ENCODE measurements at regions not wholly inside any gene's neighbourhood (a gene's known extent, or its start where the extent isn't known, plus 50 kb on each side); places are given as distances from the start of the nearest gene placed in this dataset.

GRCh38 chr6:21823371-21823770 is 229.8 kb downstream of the SOX4 start:
- Histone ChIP-seq H3K4me3 (no peak overlapping the region), H3K27ac (no peak overlapping the region), H3K4me1 (replicated peaks in 1 of 2) (peaks cover 20 to 23% of the 10 kb centered on the region in 2 donors)
- 0 to 100% (median 40%) methylated on average over 1 of the region's 1 CpG; no CpG with 5 or more reads in 3 of the 10 experiments for WGBS, 10 experiments
- ATAC-seq (replicated peaks in 6 of 8), result no peak
- in situ Hi-C loops (cut with MboI; ENCODE audit: low pct_unique_long_range_greater_than_20kb in 2 of 9, low sequenced_read_pairs in 9 of 9, unreplicated experiment in 9 of 9), result no loop called here

GRCh38 chr6:21824431-21825177 is 231.1 kb downstream of the SOX4 start:
- in situ Hi-C loops (cut with MboI; ENCODE audit: low pct_unique_long_range_greater_than_20kb in 2 of 9, low sequenced_read_pairs in 9 of 9, unreplicated experiment in 9 of 9), result no loop called here
- Histone ChIP-seq H3K4me1 (replicated peaks in 1 of 2) (peaks cover 31% of the 10 kb centered on the region in 2 donors), H3K27ac (no peak overlapping the region), H3K4me3 (no peak overlapping the region)
- 76 to 100% (median 88%) methylated on average over 1 to 8 of the region's 8 CpGs for WGBS, 10 experiments
- no peak for ATAC-seq (replicated peaks in 6 of 8)

- no peak overlapping the region for H3K27ac ChIP-seq
- 34 to 93% (median 62%) methylated on average over 2 to 7 of the region's 7 CpGs; no CpG with 5 or more reads in 2 of the 10 experiments for WGBS, 10 experiments
- no peak overlapping the region for H3K4me3 ChIP-seq
- in situ Hi-C loops (cut with MboI; ENCODE audit: low pct_unique_long_range_greater_than_20kb in 2 of 9, low sequenced_read_pairs in 9 of 9, unreplicated experiment in 9 of 9), result no loop called here
- H3K4me1 ChIP-seq (replicated peaks in 1 of 2), result peaks cover 31 to 33% of the 10 kb centered on the region in 2 donors
- peak in 4 of 8 experiments; percentile 14 to 29 (median 22) for ATAC-seq (replicated peaks in 6 of 8)
Measured at GRCh38 chr6:21826023-21826422, 232.5 kb downstream of the SOX4 start.

- Histone ChIP-seq H3K4me3 (no peak overlapping the region), H3K4me1 (replicated peaks in 1 of 2) (peaks cover 37 to 41% of the 10 kb centered on the region in 2 donors), H3K27ac (no peak overlapping the region)
- in situ Hi-C loops (cut with MboI; ENCODE audit: low pct_unique_long_range_greater_than_20kb in 2 of 9, low sequenced_read_pairs in 9 of 9, unreplicated experiment in 9 of 9), result no loop called here
- WGBS, 10 experiments, result 25 to 100% (median 75%) methylated on average over 1 to 5 of the region's 9 CpGs; no CpG with 5 or more reads in 1 of the 10 experiments
- ATAC-seq (replicated peaks in 6 of 8), result peak in 1 of 8 experiments; percentile 20
Measured at GRCh38 chr6:21826904-21827303, 233.4 kb downstream of the SOX4 start.

GRCh38 chr6:21827425-21828202 is 234.1 kb downstream of the SOX4 start:
- in situ Hi-C loops (cut with MboI; ENCODE audit: low pct_unique_long_range_greater_than_20kb in 2 of 9, low sequenced_read_pairs in 9 of 9, unreplicated experiment in 9 of 9), result no loop called here
- no peak overlapping the region for H3K27ac ChIP-seq
- WGBS, 10 experiments, result 0 to 83% (median 57%) methylated on average over 1 to 7 of the region's 8 CpGs; no CpG with 5 or more reads in 1 of the 10 experiments

GRCh38 chr6:21828704-21829103 is 235.2 kb downstream of the SOX4 start:
- WGBS, 10 experiments, result 38 to 100% (median 68%) methylated on average over 1 to 3 of the region's 4 CpGs
- peak in 5 of 8 experiments; percentile 67 to 71 (median 70) for ATAC-seq (replicated peaks in 6 of 8)
- H3K4me1 ChIP-seq (replicated peaks in 1 of 2), result peaks cover 42 to 45% of the 10 kb centered on the region in 2 donors

More at GRCh38 chr6:21827425-21828202, 234.1 kb downstream of the SOX4 start:
- ATAC-seq (replicated peaks in 6 of 8), result peak in 5 of 8 experiments; percentile 49 to 59 (median 51)
- Histone ChIP-seq H3K4me3 (no peak overlapping the region), H3K4me1 (replicated peaks in 1 of 2) (peaks cover 42 to 45% of the 10 kb centered on the region in 2 donors)

GRCh38 chr6:21829126-21829525 is 235.6 kb downstream of the SOX4 start:
- WGBS, 10 experiments, result 29 to 100% (median 73%) methylated on average over 1 to 3 of the region's 3 CpGs
- Histone ChIP-seq H3K4me1 (replicated peaks in 1 of 2) (peaks cover 42 to 45% of the 10 kb centered on the region in 2 donors), H3K4me3 (no peak overlapping the region), H3K27ac (no peak overlapping the region)
- in situ Hi-C loops (cut with MboI; ENCODE audit: low pct_unique_long_range_greater_than_20kb in 2 of 9, low sequenced_read_pairs in 9 of 9, unreplicated experiment in 9 of 9), result no loop called here
- no peak for ATAC-seq (replicated peaks in 6 of 8)

More at GRCh38 chr6:21828704-21829103, 235.2 kb downstream of the SOX4 start:
- Histone ChIP-seq H3K4me3 (no peak overlapping the region), H3K27ac (no peak overlapping the region)
- in situ Hi-C loops (cut with MboI; ENCODE audit: low pct_unique_long_range_greater_than_20kb in 2 of 9, low sequenced_read_pairs in 9 of 9, unreplicated experiment in 9 of 9), result no loop called here

- in situ Hi-C loops (cut with MboI; ENCODE audit: low pct_unique_long_range_greater_than_20kb in 2 of 9, low sequenced_read_pairs in 9 of 9, unreplicated experiment in 9 of 9), result no loop called here
- WGBS, 10 experiments, result 0 to 70% (median 20%) methylated on average over 1 to 8 of the region's 8 CpGs
- Histone ChIP-seq H3K4me3 (no peak overlapping the region), H3K4me1 (replicated peaks in 1 of 2) (peaks cover 47 to 55% of the 10 kb centered on the region in 2 donors), H3K27ac (peak overlapping the region in 1 of 2 donors; percentile 6)
- ATAC-seq (replicated peaks in 6 of 8), result peak in 5 of 8 experiments; percentile 28 to 52 (median 31)
Measured at GRCh38 chr6:21831521-21832291, 238.2 kb downstream of the SOX4 start.

- H3K4me3 ChIP-seq, result no peak overlapping the region
- no peak for ATAC-seq (replicated peaks in 6 of 8)
- H3K27ac ChIP-seq, result no peak overlapping the region
- H3K4me1 ChIP-seq (replicated peaks in 1 of 2), result peaks cover 32 to 35% of the 10 kb centered on the region in 2 donors
- in situ Hi-C loops (cut with MboI; ENCODE audit: low pct_unique_long_range_greater_than_20kb in 2 of 9, low sequenced_read_pairs in 9 of 9, unreplicated experiment in 9 of 9), result no loop called here
- WGBS, 10 experiments, result 12 to 70% (median 38%) methylated on average over 4 to 7 of the region's 7 CpGs
Measured at GRCh38 chr6:21836277-21836676, 242.7 kb downstream of the SOX4 start.

GRCh38 chr6:21836772-21837425 is 243.3 kb downstream of the SOX4 start:
- H3K4me1 ChIP-seq (replicated peaks in 1 of 2), result peaks cover 27 to 29% of the 10 kb centered on the region in 2 donors
- in situ Hi-C loops (cut with MboI; ENCODE audit: low pct_unique_long_range_greater_than_20kb in 2 of 9, low sequenced_read_pairs in 9 of 9, unreplicated experiment in 9 of 9), result no loop called here
- peak overlapping the region; percentile 49 to 56 for H3K27ac ChIP-seq
- 14 to 71% (median 47%) methylated on average over 1 to 6 of the region's 6 CpGs; no CpG with 5 or more reads in 1 of the 10 experiments for WGBS, 10 experiments
- peak; percentile 39 to 97 (median 84) for ATAC-seq (replicated peaks in 6 of 8)
- peak overlapping the region in 2 of 5 donors; percentile 2 to 4 for H3K4me3 ChIP-seq

GRCh38 chr6:21840428-21840827 is 246.9 kb downstream of the SOX4 start:
- peaks cover 50 to 54% of the 10 kb centered on the region in 2 donors for H3K4me1 ChIP-seq (replicated peaks in 1 of 2)
- H3K27ac ChIP-seq, result no peak overlapping the region
- 24 to 100% (median 83%) methylated on average over 1 to 2 of the region's 2 CpGs; no CpG with 5 or more reads in 2 of the 10 experiments for WGBS, 10 experiments
- no peak overlapping the region for H3K4me3 ChIP-seq
- ATAC-seq (replicated peaks in 6 of 8), result no peak
- in situ Hi-C loops (cut with MboI; ENCODE audit: low pct_unique_long_range_greater_than_20kb in 2 of 9, low sequenced_read_pairs in 9 of 9, unreplicated experiment in 9 of 9), result no loop called here
